ENCODE measurements at regions not wholly inside any gene's neighbourhood (a gene's known extent, or its start where the extent isn't known, plus 50 kb on each side); places are given as distances from the start of the nearest gene placed in this dataset.

- no peak for TF ChIP-seq CTCF (IDR thresholded peaks at IDR 0.05; ENCODE audit: low read length, missing control alignments)
- no peak overlapping the region for H3K4me3 ChIP-seq (replicated peaks; ENCODE audit: low read depth, low read length)
- DNase-seq (ENCODE audit: low read depth): no peak
Measured at GRCh38 chr1:187641463-187641862, 812.7 kb downstream of the PLA2G4A start.

- DNase-seq (ENCODE audit: low read depth): no peak
- H3K4me3 ChIP-seq (replicated peaks; ENCODE audit: low read depth, low read length): no peak overlapping the region
- no peak for TF ChIP-seq CTCF (IDR thresholded peaks at IDR 0.05; ENCODE audit: low read length, missing control alignments)
Measured at GRCh38 chr1:187641907-187642306, 813.2 kb downstream of the PLA2G4A start.

- TF ChIP-seq CTCF (IDR thresholded peaks at IDR 0.05; ENCODE audit: low read length, missing control alignments): no peak
- DNase-seq (ENCODE audit: low read depth): no peak
- no peak overlapping the region for H3K4me3 ChIP-seq (replicated peaks; ENCODE audit: low read depth, low read length)
Measured at GRCh38 chr1:187645651-187646050, 816.9 kb downstream of the PLA2G4A start.

- H3K4me3 ChIP-seq (replicated peaks; ENCODE audit: low read depth, low read length): no peak overlapping the region
- DNase-seq (ENCODE audit: low read depth): no peak
- TF ChIP-seq CTCF (IDR thresholded peaks at IDR 0.05; ENCODE audit: low read length, missing control alignments): no peak
Measured at GRCh38 chr1:187646536-187647107, 817.9 kb downstream of the PLA2G4A start.

- no peak for TF ChIP-seq CTCF (IDR thresholded peaks at IDR 0.05; ENCODE audit: low read length, missing control alignments)
- no peak for DNase-seq (ENCODE audit: low read depth)
- no peak overlapping the region for H3K4me3 ChIP-seq (replicated peaks; ENCODE audit: low read depth, low read length)
Measured at GRCh38 chr1:187648091-187648490, 819.3 kb downstream of the PLA2G4A start.

GRCh38 chr1:187654635-187655034 lies 825.9 kb downstream of the PLA2G4A start:
- no peak for TF ChIP-seq CTCF (IDR thresholded peaks at IDR 0.05; ENCODE audit: low read length, missing control alignments)

GRCh38 chr1:187655104-187655503 lies 826.4 kb downstream of the PLA2G4A start:
- no peak overlapping the region for H3K4me3 ChIP-seq (replicated peaks; ENCODE audit: low read depth, low read length)
- TF ChIP-seq CTCF (IDR thresholded peaks at IDR 0.05; ENCODE audit: low read length, missing control alignments): no peak
- peak; percentile 49 for DNase-seq (ENCODE audit: low read depth)

More at GRCh38 chr1:187654635-187655034, 825.9 kb downstream of the PLA2G4A start:
- no peak overlapping the region for H3K4me3 ChIP-seq (replicated peaks; ENCODE audit: low read depth, low read length)
- no peak for DNase-seq (ENCODE audit: low read depth)
